HUES64 (cell line): ENCODE measurements at regions not wholly inside any gene's neighbourhood (a gene's known extent, or its start where the extent isn't known, plus 50 kb on each side); places are given as distances from the start of the nearest gene placed in this dataset.

ENCODE experiments used
- H3K27ac ChIP-seq: 2 replicates; pipeline ENCODE4 v1.7.0; 2013; ENCODE audit warnings: low read depth, low read length, inconsistent platforms
- H3K27me3 ChIP-seq: 2 replicates; pipeline ENCODE4 v1.6.1; 2013; ENCODE audit warnings: mild to moderate bottlenecking, low read length; ENCODE audit not compliant: insufficient read depth
- H3K36me3 ChIP-seq: 2 replicates; pipeline ENCODE4 v1.6.1; 2013; ENCODE audit warnings: mild to moderate bottlenecking, low read length; ENCODE audit not compliant: insufficient read depth
- H3K4me1 ChIP-seq: 2 replicates; pipeline ENCODE4 v1.6.1; 2013; ENCODE audit warnings: mild to moderate bottlenecking, low read length, moderate library complexity; ENCODE audit not compliant: insufficient read depth
- H3K4me3 ChIP-seq: 2 replicates; pipeline ENCODE4 v1.5.1; 2013; ENCODE audit warnings: mild to moderate bottlenecking, low read length, moderate library complexity
- H3K9ac ChIP-seq: 2 replicates; pipeline ENCODE4 v1.6.1; 2013; ENCODE audit warnings: mild to moderate bottlenecking, low read depth, low read length
- H3K9me3 ChIP-seq: 2 replicates; pipeline ENCODE4 v1.6.1; 2013; ENCODE audit warnings: low read depth, low read length; ENCODE audit not compliant: insufficient read depth
- WGBS: fragments of 150-250, 120-280 bp; methylation state at CpG from one replicate; pipeline ENCODE4 v1.1.7; 2013; ENCODE audit warnings: missing lambda C conversion rate; 5-methylcytosine and 5-hydroxymethylcytosine counted together

DNA sequence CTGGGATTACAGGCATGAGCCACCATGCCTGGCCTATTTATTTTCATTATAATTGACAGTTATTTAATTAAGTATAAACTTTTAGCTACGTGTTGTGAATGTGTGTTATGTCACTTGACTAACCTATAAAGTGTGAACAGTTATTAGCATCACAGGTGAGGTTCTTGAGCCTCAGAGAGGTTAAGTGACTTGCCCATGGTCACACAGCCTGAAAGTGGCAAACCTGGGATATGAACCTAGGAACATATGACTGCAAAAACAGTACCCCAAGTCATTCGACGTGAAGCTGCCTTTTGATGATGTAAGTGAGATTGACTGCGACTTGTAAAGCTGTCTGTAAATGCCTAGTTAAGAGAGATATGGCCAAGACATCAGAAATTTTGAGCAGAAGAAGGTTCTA, 77.9 kb upstream of the SALL4 start:
- Histone ChIP-seq H3K4me3 (no peak overlapping the region), H3K27ac (no peak overlapping the region), H3K36me3 (no peaks in the 10 kb centered on the region), H3K4me1 (no peaks in the 10 kb centered on the region), H3K27me3 (no peaks in the 10 kb centered on the region), H3K9me3 (no peaks in the 10 kb centered on the region), H3K9ac (no peak overlapping the region)
- WGBS = 96% methylated on average over 4 of the region's 4 CpGs

DNA sequence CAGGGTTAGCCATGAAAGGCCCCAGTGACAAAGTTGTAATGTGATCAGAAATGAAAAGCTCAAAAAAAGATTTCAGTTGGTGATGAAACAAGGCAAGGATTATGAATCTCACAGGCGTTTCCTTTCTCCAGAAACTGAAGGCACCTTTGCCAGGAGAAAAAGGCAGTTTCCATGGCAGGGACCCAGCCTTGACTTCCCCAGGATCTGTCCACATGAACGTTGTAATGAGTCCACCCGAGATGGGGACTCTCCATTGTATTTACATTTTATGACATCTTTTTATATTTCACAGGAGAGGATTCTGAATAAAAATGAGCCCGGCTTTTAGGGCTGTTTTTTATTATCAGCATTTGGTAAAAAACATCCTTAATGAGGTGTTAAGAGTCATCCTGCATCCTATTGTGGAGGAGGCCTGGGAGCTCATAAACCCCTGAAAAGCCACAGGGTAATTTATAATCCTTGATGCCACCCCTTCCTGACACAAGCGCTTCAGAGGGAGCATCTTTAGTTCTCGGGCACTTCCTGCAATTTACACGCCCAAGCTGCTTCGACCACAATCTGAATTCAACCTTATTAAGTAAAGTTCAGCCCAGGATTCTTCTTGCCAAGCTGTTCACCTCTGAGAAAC, 74.1 kb upstream of the SALL4 start:
- WGBS = 62% methylated on average over 7 of the region's 8 CpGs
- H3K27me3 ChIP-seq = no peaks in the 10 kb centered on the region
- no peak overlapping the region for H3K27ac ChIP-seq
- H3K9me3 ChIP-seq = no peaks in the 10 kb centered on the region
- no peaks in the 10 kb centered on the region for H3K36me3 ChIP-seq
- H3K4me1 ChIP-seq = no peaks in the 10 kb centered on the region
- no peak overlapping the region for H3K4me3 ChIP-seq
- no peak overlapping the region for H3K9ac ChIP-seq

DNA sequence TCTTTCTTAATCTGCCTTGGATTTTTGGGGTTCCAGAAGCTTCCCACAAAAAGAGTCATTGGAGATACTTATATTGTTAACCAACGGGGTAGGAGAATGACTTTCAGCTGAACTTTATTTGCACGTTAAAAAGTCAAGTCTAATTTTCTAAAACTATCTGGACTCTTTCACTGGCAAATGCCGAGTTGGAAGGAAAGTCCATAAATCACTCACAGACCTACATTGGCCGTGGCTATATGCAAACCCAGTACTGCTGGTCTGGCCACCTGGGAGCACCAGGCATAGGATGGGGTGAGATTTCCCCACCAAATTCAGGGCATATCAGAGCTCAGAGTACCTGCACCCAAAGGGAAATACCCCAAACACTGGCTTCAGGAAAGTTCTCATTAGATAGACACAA, 71.3 kb upstream of the SALL4 start:
- Histone ChIP-seq H3K4me1 (no peaks in the 10 kb centered on the region), H3K27ac (no peak overlapping the region), H3K9me3 (no peaks in the 10 kb centered on the region), H3K9ac (no peak overlapping the region), H3K36me3 (no peaks in the 10 kb centered on the region), H3K4me3 (no peak overlapping the region), H3K27me3 (no peaks in the 10 kb centered on the region)
- 96% methylated on average over 4 of the region's 4 CpGs for WGBS

DNA sequence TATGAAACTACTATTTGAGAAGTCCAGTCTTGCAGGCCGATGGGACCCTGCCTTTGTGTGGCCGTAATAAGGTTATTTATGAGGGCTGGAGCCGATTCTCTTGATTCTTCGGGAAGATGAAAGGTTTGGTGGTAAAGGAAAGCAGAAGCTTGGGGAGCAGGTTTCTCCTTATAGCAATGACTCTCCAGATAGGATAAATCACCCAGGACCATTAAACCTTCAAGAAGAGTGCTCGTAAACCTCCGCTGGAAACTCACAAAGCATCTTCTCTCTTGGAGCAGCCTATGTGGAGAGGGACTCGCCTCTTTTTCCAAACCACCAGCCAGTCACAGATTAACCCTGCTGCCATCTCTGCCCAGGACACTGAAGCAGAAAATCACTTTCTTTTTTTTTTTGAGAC, 69.6 kb upstream of the SALL4 start:
- Histone ChIP-seq H3K4me1 (no peaks in the 10 kb centered on the region), H3K9ac (no peak overlapping the region), H3K9me3 (no peaks in the 10 kb centered on the region), H3K4me3 (no peak overlapping the region), H3K36me3 (no peaks in the 10 kb centered on the region), H3K27me3 (no peaks in the 10 kb centered on the region), H3K27ac (no peak overlapping the region)
- WGBS = 88% methylated on average over 7 of the region's 7 CpGs

DNA sequence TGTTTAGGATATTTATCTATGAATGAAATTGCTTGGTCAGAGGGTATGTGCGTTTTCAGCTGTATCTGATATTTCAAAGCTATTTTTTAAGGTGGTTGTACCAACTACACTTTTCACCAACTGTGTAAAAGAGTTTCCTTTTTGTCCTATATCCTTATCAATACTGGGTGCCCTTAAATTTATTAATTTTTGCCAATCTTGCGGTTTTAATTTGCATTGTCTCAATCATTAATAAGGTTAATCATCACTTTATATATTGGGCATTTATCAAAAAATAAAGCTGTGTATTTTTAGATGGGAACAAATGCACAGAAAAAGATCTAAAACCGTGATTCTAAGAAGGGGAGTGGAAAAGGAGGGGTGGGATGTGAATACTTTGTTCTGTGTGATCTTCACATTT, 66.7 kb upstream of the SALL4 start:
- Histone ChIP-seq H3K9me3 (no peaks in the 10 kb centered on the region), H3K27me3 (no peaks in the 10 kb centered on the region), H3K9ac (no peak overlapping the region), H3K27ac (no peak overlapping the region), H3K4me3 (no peak overlapping the region), H3K36me3 (no peaks in the 10 kb centered on the region), H3K4me1 (no peaks in the 10 kb centered on the region)
- 100% methylated on average over 2 of the region's 3 CpGs for WGBS

DNA sequence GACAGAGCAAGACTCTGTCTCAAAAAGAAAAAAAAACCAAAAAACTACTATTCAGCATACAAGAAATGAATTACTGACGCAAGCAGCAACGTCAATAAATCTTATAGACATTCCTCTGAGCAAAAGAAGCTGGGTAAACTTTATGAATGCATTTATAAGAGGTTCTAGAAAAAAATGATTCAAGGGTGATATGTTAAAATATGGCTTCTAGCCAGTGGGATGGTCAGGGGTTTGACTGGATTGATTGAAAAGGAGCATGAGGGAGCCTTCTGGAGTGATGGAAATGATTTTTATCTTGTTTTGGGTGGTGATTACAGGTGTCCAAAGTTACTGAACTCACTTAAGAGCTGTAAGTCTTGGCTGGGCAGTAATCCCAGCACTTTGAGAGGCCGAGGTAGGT, 64.9 kb upstream of the SALL4 start:
- no peak overlapping the region for H3K4me3 ChIP-seq
- no peak overlapping the region for H3K27ac ChIP-seq
- no peaks in the 10 kb centered on the region for H3K36me3 ChIP-seq
- H3K27me3 ChIP-seq = no peaks in the 10 kb centered on the region
- peaks cover 6% of the 10 kb centered on the region; the same call in 1 of the 2 replicates for H3K4me1 ChIP-seq
- H3K9ac ChIP-seq = no peak overlapping the region
- H3K9me3 ChIP-seq = no peaks in the 10 kb centered on the region
- WGBS = 97% methylated on average over 3 of the region's 3 CpGs

DNA sequence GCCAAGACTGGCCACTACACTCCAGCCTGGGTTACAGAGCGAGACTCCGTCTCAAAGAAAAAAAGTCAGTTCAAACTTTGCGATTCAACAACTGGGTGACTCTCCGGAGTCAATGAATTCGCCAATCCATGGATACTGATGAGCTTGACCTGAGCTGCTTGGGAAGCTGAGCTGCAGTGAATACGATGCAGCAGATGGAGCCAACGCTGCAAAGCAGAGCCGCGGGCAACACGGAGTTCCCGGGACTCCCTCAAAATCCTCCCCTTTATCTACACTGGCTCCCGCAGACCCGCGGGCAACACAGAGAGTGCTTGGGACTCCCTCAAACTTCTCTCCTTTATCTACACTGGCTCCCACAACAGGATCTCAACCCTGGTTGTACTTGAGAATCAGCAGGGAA, 62.6 kb upstream of the SALL4 start:
- no peak overlapping the region for H3K4me3 ChIP-seq
- no peak overlapping the region for H3K27ac ChIP-seq
- no peaks in the 10 kb centered on the region for H3K9me3 ChIP-seq
- no peaks in the 10 kb centered on the region for H3K27me3 ChIP-seq
- WGBS = 91% methylated on average over 14 of the region's 14 CpGs
- no peak overlapping the region for H3K9ac ChIP-seq
- H3K4me1 ChIP-seq = peaks cover 11% of the 10 kb centered on the region
- H3K36me3 ChIP-seq = no peaks in the 10 kb centered on the region

DNA sequence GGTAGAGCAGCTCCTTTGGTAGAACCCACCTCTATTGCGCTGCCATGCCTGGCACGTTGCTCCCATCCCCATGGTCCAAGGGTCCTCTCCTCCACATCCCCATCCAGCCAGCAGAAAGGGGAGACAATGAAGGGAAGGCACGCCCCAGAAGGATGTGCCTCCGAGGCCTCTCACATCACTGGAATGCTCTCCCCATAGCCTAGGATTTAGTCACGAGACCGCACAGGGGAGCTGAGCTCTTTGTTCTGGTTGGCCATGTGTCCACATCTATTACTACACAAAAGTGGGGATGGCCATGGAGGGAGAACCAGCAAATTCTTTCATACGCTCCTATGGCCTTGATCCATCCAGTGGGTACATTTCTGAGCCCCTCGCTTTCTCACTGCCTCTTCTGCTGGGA, 60.5 kb upstream of the SALL4 start:
- Histone ChIP-seq H3K9me3 (no peaks in the 10 kb centered on the region), H3K9ac (no peak overlapping the region), H3K27me3 (no peaks in the 10 kb centered on the region), H3K36me3 (no peaks in the 10 kb centered on the region), H3K27ac (no peak overlapping the region), H3K4me3 (no peak overlapping the region), H3K4me1 (peaks cover 11% of the 10 kb centered on the region)
- WGBS = 91% methylated on average over 8 of the region's 8 CpGs

DNA sequence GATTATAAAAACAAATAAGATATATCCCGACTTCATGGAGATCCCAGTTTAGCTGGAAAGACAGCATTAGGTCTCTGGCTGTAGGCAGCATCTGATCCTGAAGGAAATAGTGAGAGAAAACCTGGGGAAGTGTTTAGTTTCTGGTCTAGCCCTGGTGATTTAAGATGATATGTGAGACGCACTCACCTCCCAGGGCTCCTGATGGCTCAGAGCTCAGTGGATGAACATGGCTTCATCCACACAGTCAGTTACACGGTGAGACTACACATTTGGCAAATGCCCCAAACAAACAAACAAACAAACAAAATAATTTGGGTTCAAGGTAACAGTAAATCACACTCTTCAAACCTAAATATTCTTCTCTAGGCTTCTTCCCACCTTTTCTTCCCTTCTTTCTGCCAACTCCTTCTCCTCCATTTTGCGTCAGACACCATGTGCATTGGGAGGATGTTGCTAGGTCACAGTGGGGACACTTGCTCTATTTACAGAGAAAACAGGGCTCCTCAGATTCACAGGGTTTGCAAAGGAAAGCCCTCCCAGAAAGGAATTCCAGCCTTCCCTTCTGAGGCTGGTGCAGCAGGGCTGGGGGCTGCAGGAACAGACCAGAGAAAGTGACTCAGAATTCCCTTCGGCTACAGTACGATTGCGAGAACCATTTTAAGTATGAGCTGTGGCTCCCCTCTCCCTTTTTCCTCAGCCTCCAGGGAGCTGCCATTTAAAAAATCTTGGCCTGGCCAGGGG, 59.6 kb upstream of the SALL4 start:
- Histone ChIP-seq H3K36me3 (no peaks in the 10 kb centered on the region), H3K4me1 (peaks cover 11% of the 10 kb centered on the region), H3K9ac (no peak overlapping the region), H3K27ac (no peak overlapping the region; the same call in 1 of the 2 replicates), H3K27me3 (no peaks in the 10 kb centered on the region), H3K9me3 (no peaks in the 10 kb centered on the region), H3K4me3 (no peak overlapping the region)
- WGBS = 84% methylated on average over 7 of the region's 7 CpGs

DNA sequence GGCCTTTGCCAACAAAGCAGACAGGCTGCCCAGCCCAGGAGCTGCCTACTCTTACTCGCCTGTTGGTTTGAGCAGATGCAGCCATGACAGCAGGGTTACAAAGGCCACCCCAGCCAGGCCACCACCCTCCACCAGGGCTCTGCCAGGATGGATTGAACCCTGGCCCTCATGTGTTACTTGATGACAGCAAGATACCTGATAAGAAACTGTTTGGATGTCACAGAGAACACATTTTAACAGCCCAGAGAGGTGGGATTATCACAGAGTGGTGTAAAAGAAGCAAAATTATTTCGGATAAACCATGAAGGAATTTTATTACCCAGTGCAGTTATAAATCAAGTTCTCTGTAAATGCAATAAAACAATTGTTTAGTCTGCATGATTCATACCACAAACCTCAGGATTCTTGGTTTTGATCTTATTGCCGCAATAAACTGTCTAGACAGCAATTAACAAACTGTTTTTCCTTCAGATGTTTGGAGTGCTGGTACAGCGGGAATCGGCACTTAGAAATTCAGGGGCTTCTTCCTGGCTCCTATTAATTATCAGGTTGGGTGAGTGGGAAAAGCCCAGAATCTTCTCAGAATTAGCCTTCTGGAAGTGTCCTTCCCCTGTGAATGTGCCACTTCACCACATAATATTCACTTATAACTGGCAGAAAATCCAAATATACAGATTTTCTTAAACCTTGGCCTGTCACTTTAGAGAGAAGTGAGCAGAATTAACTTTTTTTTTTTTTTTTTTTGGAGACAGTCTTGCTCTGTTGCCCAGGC, 58.0 kb upstream of the SALL4 start:
- H3K36me3 ChIP-seq = no peaks in the 10 kb centered on the region
- H3K9ac ChIP-seq = no peak overlapping the region
- no peak overlapping the region for H3K27ac ChIP-seq
- peaks cover 11% of the 10 kb centered on the region for H3K4me1 ChIP-seq
- no peaks in the 10 kb centered on the region for H3K27me3 ChIP-seq
- 91% methylated on average over 5 of the region's 5 CpGs for WGBS
- no peaks in the 10 kb centered on the region for H3K9me3 ChIP-seq
- no peak overlapping the region for H3K4me3 ChIP-seq

DNA sequence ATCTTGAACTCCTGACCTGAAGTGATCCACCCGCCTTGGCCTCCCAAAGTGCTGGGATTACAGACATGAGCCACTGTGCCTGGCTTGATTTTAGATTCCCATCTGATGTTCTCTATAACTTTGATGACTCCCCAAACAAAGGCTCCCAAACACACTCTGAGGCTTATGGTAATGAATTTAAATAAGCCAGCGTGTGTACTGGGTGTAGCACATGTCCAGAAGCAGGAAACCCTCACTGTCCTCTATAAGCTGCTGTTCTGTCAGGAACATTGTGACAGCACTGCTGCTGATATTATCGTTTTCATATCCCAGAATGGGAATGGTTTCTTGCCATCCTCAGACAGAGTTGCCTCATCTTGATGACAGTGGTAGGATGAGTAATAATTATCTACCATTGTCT, 54.1 kb upstream of the SALL4 start:
- Histone ChIP-seq H3K9ac (no peak overlapping the region), H3K36me3 (no peaks in the 10 kb centered on the region)
- WGBS = 92% methylated on average over 3 of the region's 3 CpGs

More for the DNA sequence above, 54.1 kb upstream of the SALL4 start:
- H3K4me1 ChIP-seq = no peaks in the 10 kb centered on the region
- no peaks in the 10 kb centered on the region for H3K9me3 ChIP-seq
- H3K27me3 ChIP-seq = no peaks in the 10 kb centered on the region
- no peak overlapping the region for H3K4me3 ChIP-seq
- no peak overlapping the region for H3K27ac ChIP-seq
